LHCN-M2 (cell line): ENCODE measurements at regions not wholly inside any gene's neighbourhood (a gene's known extent, or its start where the extent isn't known, plus 50 kb on each side); places are given as distances from the start of the nearest gene placed in this dataset.
A peak's percentile ranks its signal among the peaks of the same experiment; 100 is the strongest.
"Not testable (repeated sequence)": the region's sequence is repeated elsewhere in the genome, so short reads cannot be mapped to it uniquely, and the experiment has no call there.

ENCODE experiments used
- DNase-seq: peaks from one replicate; pipeline ENCODE4 v3.0.0-alpha.2; 2012; ENCODE audit warnings: low read depth

GRCh38 chr20:11671015-11671511 lies 246.6 kb upstream of the BTBD3 start:
- DNase-seq = no peak

GRCh38 chr20:11672959-11673358 lies 244.7 kb upstream of the BTBD3 start:
- no peak for DNase-seq

- DNase-seq = no peak
Observed at GRCh38 chr20:11675920-11676629, 241.6 kb upstream of the BTBD3 start.

- DNase-seq = peak; percentile 42
Observed at GRCh38 chr20:11676630-11677287, 240.9 kb upstream of the BTBD3 start.

GRCh38 chr20:11677428-11677827 lies 240.3 kb upstream of the BTBD3 start:
- DNase-seq = no peak

GRCh38 chr20:11677836-11678235 lies 239.9 kb upstream of the BTBD3 start:
- no peak for DNase-seq

GRCh38 chr20:11682285-11682684 lies 235.4 kb upstream of the BTBD3 start:
- no peak for DNase-seq

GRCh38 chr20:11686195-11686594 lies 231.5 kb upstream of the BTBD3 start:
- no peak for DNase-seq

GRCh38 chr20:11686820-11687543 lies 230.7 kb upstream of the BTBD3 start:
- peak; percentile 20 for DNase-seq

GRCh38 chr20:11687546-11688292 lies 230.0 kb upstream of the BTBD3 start:
- no peak for DNase-seq

GRCh38 chr20:11689262-11689661 lies 228.4 kb upstream of the BTBD3 start:
- no peak for DNase-seq

- no peak for DNase-seq
Observed at GRCh38 chr20:11691766-11692165, 225.9 kb upstream of the BTBD3 start.

- no peak for DNase-seq
Observed at GRCh38 chr20:11692567-11692966, 225.1 kb upstream of the BTBD3 start.

GRCh38 chr20:11694467-11694866 lies 223.2 kb upstream of the BTBD3 start:
- DNase-seq = no peak

GRCh38 chr20:11697055-11697454 lies 220.6 kb upstream of the BTBD3 start:
- DNase-seq = no peak

GRCh38 chr20:11697646-11698045 lies 220.0 kb upstream of the BTBD3 start:
- DNase-seq = no peak

GRCh38 chr20:11698124-11698523 lies 219.6 kb upstream of the BTBD3 start:
- no peak for DNase-seq

GRCh38 chr20:11700831-11701230 lies 216.9 kb upstream of the BTBD3 start:
- DNase-seq = no peak

GRCh38 chr20:11702721-11703518 lies 214.8 kb upstream of the BTBD3 start:
- DNase-seq = peak; percentile 16

- no peak for DNase-seq
Observed at GRCh38 chr20:11705512-11705911, 212.2 kb upstream of the BTBD3 start.

GRCh38 chr20:11708223-11708622 lies 209.5 kb upstream of the BTBD3 start:
- not testable (repeated sequence) for DNase-seq
